H1 (cell line): ENCODE measurements at regions not wholly inside any gene's neighbourhood (a gene's known extent, or its start where the extent isn't known, plus 50 kb on each side); places are given as distances from the start of the nearest gene placed in this dataset.

Experiments used
- CTCF ChIA-PET: fragments of 300-600 bp; sonication (Branson Sonifier 250); formaldehyde crosslinking; loops from one replicate; lab custom pipeline; 2021; ENCODE audit not compliant: partially characterized antibody; lab: Charles Lee
- POLR2A ChIA-PET: fragments of 300-600 bp; sonication (Branson Sonifier 250); formaldehyde crosslinking; loops from one replicate; lab custom pipeline; 2021; ENCODE audit warnings: inconsistent platforms; ENCODE audit not compliant: partially characterized antibody; lab: Charles Lee
- DNase-seq, 2 experiments: peaks; one replicate each; pipeline versions ENCODE4 v3.0.0 to v3.0.0-alpha.2; 2010 to 2022; ENCODE audit warnings: low spot score in 2 of 2, low read depth in 1 of 2, mixed read lengths in 1 of 2
- FAIRE-seq: peaks from 2 replicates; lab custom pipeline; 2011; peaks lifted over from hg19 to GRCh38; lab: Jason Lieb, UNC
- H2AFZ ChIP-seq: 2 replicates; pipeline ENCODE4 v1.8.1; 2012; ENCODE audit warnings: low read length, inconsistent platforms
- H2AK5ac ChIP-seq: 2 replicates; pipeline ENCODE4 v1.6.1; 2013; ENCODE audit warnings: low read depth, low read length
- H2BK120ac ChIP-seq: replicated peaks from 2 replicates; pipeline ENCODE3; 2013; ENCODE audit warnings: low read depth, low read length, inconsistent platforms
- H2BK12ac ChIP-seq: 2 replicates; pipeline ENCODE4 v1.6.1; 2013; ENCODE audit warnings: low read depth, low read length
- H2BK15ac ChIP-seq: 2 replicates; pipeline ENCODE4 v1.6.1; 2013; ENCODE audit warnings: low read length
- H2BK20ac ChIP-seq: 2 replicates; pipeline ENCODE4 v1.6.1; 2013; ENCODE audit warnings: low read length
- H2BK5ac ChIP-seq: 2 replicates; pipeline ENCODE4 v1.6.1; 2013; ENCODE audit warnings: low read depth, low read length
- H3K14ac ChIP-seq: 2 replicates; pipeline ENCODE4 v1.6.1; 2013; ENCODE audit warnings: inconsistent platforms; ENCODE audit not compliant: insufficient read length
- H3K18ac ChIP-seq: 2 replicates; pipeline ENCODE4 v1.6.1; 2013; ENCODE audit warnings: low read length; ENCODE audit errors: extremely low read depth
- H3K23ac ChIP-seq: 2 replicates; pipeline ENCODE4 v1.6.1; 2013; ENCODE audit warnings: inconsistent platforms; ENCODE audit not compliant: insufficient read length
- H3K23me2 ChIP-seq: 2 replicates; pipeline ENCODE4 v1.6.1; 2013; ENCODE audit warnings: low read depth, low read length
- H3K27ac ChIP-seq: 2 replicates; pipeline ENCODE4 v1.6.1; 2011; ENCODE audit warnings: low read depth, low read length, inconsistent platforms
- H3K27me3 ChIP-seq, 4 experiments: replicated peaks in 1 of 4; 1 replicate in 1 of 4; 2 replicates in 3 of 4; pipeline versions ENCODE4 v1.6.1 to v1.8.1; 2011 to 2013; ENCODE audit warnings: low read length in 3 of 4, mild to moderate bottlenecking in 3 of 4, inconsistent platforms in 2 of 4, mixed read lengths in 2 of 4, moderate library complexity in 1 of 4; ENCODE audit not compliant: control insufficient read depth in 3 of 4, insufficient read depth in 3 of 4; ENCODE audit errors: extremely low read depth in 1 of 4
- H3K36me3 ChIP-seq, 4 experiments: 2 replicates each; pipeline versions ENCODE4 v1.6.1 to v1.8.1; 2011 to 2013; ENCODE audit warnings: mild to moderate bottlenecking in 4 of 4, low read length in 3 of 4, moderate library complexity in 2 of 4, control low read depth in 1 of 4, inconsistent platforms in 1 of 4; ENCODE audit not compliant: insufficient read depth in 4 of 4, control insufficient read depth in 2 of 4
- H3K4ac ChIP-seq: replicated peaks from 2 replicates; pipeline ENCODE3; 2013; ENCODE audit warnings: low read length, low read depth, mixed read lengths, inconsistent platforms; ENCODE audit not compliant: insufficient read length
- H3K4me1 ChIP-seq, 4 experiments: replicated peaks in 1 of 4; 1 replicate in 1 of 4; 2 replicates in 3 of 4; pipeline versions ENCODE4 v1.6.1 to v1.8.1; 2011 to 2013; ENCODE audit warnings: low read length in 3 of 4, inconsistent platforms in 2 of 4, mixed read lengths in 1 of 4; ENCODE audit not compliant: insufficient read depth in 4 of 4, control insufficient read depth in 3 of 4
- H3K4me2 ChIP-seq, 2 experiments: 2 replicates each; pipeline versions ENCODE4 v1.6.1 to v1.8.1; 2011 to 2013; ENCODE audit warnings: low read depth in 2 of 2, low read length in 2 of 2, control low read depth in 1 of 2, inconsistent platforms in 1 of 2, mild to moderate bottlenecking in 1 of 2; ENCODE audit not compliant: insufficient read depth in 1 of 2
- H3K4me3 ChIP-seq, 4 experiments: fragments of 200-600, 300-600 bp in 1 of 4; sonication (generic), shearing (Covaris generic), sonication (Bioruptor Twin) in 1 of 4; 2 replicates each; pipeline versions ENCODE4 v1.5.1 to v1.8.1; 2011 to 2016; ENCODE audit warnings: low read length in 4 of 4, low read depth in 3 of 4, control low read depth in 2 of 4, inconsistent platforms in 2 of 4, mild to moderate bottlenecking in 2 of 4, mixed read lengths in 1 of 4, moderate library complexity in 1 of 4; ENCODE audit not compliant: insufficient read depth in 2 of 4; ENCODE audit errors: extremely low read depth in 1 of 4
- H3K56ac ChIP-seq: replicated peaks from 2 replicates; pipeline ENCODE3; 2013; ENCODE audit warnings: low read depth, mild to moderate bottlenecking, mixed read lengths, low read length, inconsistent platforms; ENCODE audit not compliant: insufficient read length
- H3K79me1 ChIP-seq: 2 replicates; pipeline ENCODE4 v1.6.1; 2013; ENCODE audit warnings: low read depth, low read length, control low read depth
- H3K79me2 ChIP-seq, 2 experiments: 2 replicates each; pipeline versions ENCODE4 v1.6.1 to v1.8.1; 2012 to 2013; ENCODE audit warnings: low read length in 2 of 2, mild to moderate bottlenecking in 2 of 2, inconsistent platforms in 1 of 2; ENCODE audit not compliant: insufficient read depth in 2 of 2, control insufficient read depth in 1 of 2
- H3K9ac ChIP-seq, 4 experiments: replicated peaks in 1 of 4; 1 replicate in 1 of 4; 2 replicates in 3 of 4; pipeline versions ENCODE4 v1.6.1 to v1.8.1; 2011 to 2013; ENCODE audit warnings: low read depth in 3 of 4, low read length in 3 of 4, control low read depth in 2 of 4, mild to moderate bottlenecking in 2 of 4, moderate library complexity in 2 of 4, inconsistent platforms in 1 of 4; ENCODE audit errors: extremely low read depth in 1 of 4
- H3K9me3 ChIP-seq, 2 experiments: 2 replicates each; pipeline versions ENCODE4 v1.6.1 to v1.8.1; 2012 to 2013; ENCODE audit warnings: mild to moderate bottlenecking in 2 of 2, moderate library complexity in 2 of 2, control low read depth in 1 of 2, inconsistent platforms in 1 of 2, low read depth in 1 of 2, low read length in 1 of 2, mixed read lengths in 1 of 2; ENCODE audit not compliant: insufficient read depth in 2 of 2
- H4K20me1 ChIP-seq, 2 experiments: replicated peaks in 1 of 2; 2 replicates each; pipeline versions ENCODE3 to v1.8.1; 2011 to 2013; ENCODE audit warnings: inconsistent platforms in 2 of 2, low read length in 2 of 2, mild to moderate bottlenecking in 1 of 2; ENCODE audit not compliant: insufficient read depth in 2 of 2, control insufficient read depth in 1 of 2
- H4K5ac ChIP-seq: 2 replicates; pipeline ENCODE4 v1.6.1; 2013; ENCODE audit warnings: low read length, low read depth, mixed read lengths, inconsistent platforms; ENCODE audit not compliant: insufficient read length
- H4K8ac ChIP-seq: 2 replicates; pipeline ENCODE4 v1.8.0; 2013; ENCODE audit warnings: mild to moderate bottlenecking, moderate library complexity, low read length, inconsistent platforms; ENCODE audit not compliant: insufficient read depth; ENCODE audit errors: extremely low read depth
- H4K91ac ChIP-seq: replicated peaks from 2 replicates; pipeline ENCODE3; 2013; ENCODE audit warnings: low read length, mixed read lengths, inconsistent platforms; ENCODE audit not compliant: insufficient read length
- CEBPB ChIP-seq: IDR thresholded peaks from 2 replicates; pipeline ENCODE4 v1.6.1; 2012; ENCODE audit warnings: low read depth, low read length
- CHD1 ChIP-seq: IDR thresholded peaks from 2 replicates; pipeline ENCODE4 v1.6.1; 2012; ENCODE audit warnings: low read depth, low read length, improper control_type of control experiment
- GABPA ChIP-seq: IDR thresholded peaks from 2 replicates; pipeline ENCODE4 v1.6.1; 2011; ENCODE audit warnings: mild to moderate bottlenecking, low read length, moderate library complexity, borderline replicate concordance; ENCODE audit not compliant: insufficient read depth
- HDAC2 ChIP-seq, 2 experiments: fragments of 300-600 bp in 1 of 2; sonication (generic) in 1 of 2; IDR thresholded peaks; 2 replicates each; pipeline ENCODE4 v1.6.1; 2011 to 2012; ENCODE audit warnings: low read depth in 2 of 2, low read length in 2 of 2, mild to moderate bottlenecking in 2 of 2, moderate library complexity in 2 of 2, borderline replicate concordance in 1 of 2, inconsistent platforms in 1 of 2
- NRF1 ChIP-seq: IDR thresholded peaks from 2 replicates; pipeline ENCODE4 v1.6.1; 2011; ENCODE audit warnings: mild to moderate bottlenecking, low read depth, low read length, improper control_type of control experiment
- POLR2A ChIP-seq, 2 experiments: IDR thresholded peaks; 1 replicate in 1 of 2; 2 replicates in 1 of 2; pipeline ENCODE4 v1.6.1; 2011; ENCODE audit warnings: low read depth in 2 of 2, low read length in 2 of 2, mild to moderate bottlenecking in 2 of 2; ENCODE audit errors: control extremely low read depth in 1 of 2
- SIX5 ChIP-seq: IDR thresholded peaks from 2 replicates; pipeline ENCODE4 v1.6.1; 2011; ENCODE audit warnings: mild to moderate bottlenecking, low read depth, low read length
- SP2 ChIP-seq: IDR thresholded peaks from 2 replicates; pipeline ENCODE4 v1.6.1; 2012; ENCODE audit warnings: mild to moderate bottlenecking, low read length, inconsistent platforms
- TCF12 ChIP-seq: IDR thresholded peaks from 2 replicates; pipeline ENCODE4 v1.6.1; 2011; ENCODE audit warnings: low read depth, mild to moderate bottlenecking, low read length
- TEAD4 ChIP-seq: IDR thresholded peaks from 2 replicates; pipeline ENCODE4 v1.6.1; 2012; ENCODE audit warnings: low read depth, low read length, inconsistent platforms, mixed read lengths
- WGBS, 2 experiments: shearing (Covaris generic) in 1 of 2; methylation state at CpG; one replicate each; pipeline versions ENCODE4 v1.1.6 to v1.1.7; 2013 to 2015; ENCODE audit warnings: low lambda C conversion rate in 2 of 2, mixed read lengths in 2 of 2, inconsistent platforms in 1 of 2, low coverage in 1 of 2, missing lambda C conversion rate in 1 of 2; ENCODE audit not compliant: insufficient replicate concordance in 2 of 2, insufficient coverage in 1 of 2, insufficient read length in 1 of 2; ENCODE audit errors: extremely low coverage in 1 of 2, missing lambda C conversion rate in 1 of 2; 5-methylcytosine and 5-hydroxymethylcytosine counted together
- TF ChIP-seq, protein P1 (sequence below): IDR thresholded peaks from 2 replicates; pipeline ENCODE4 v1.6.1; 2011; ENCODE audit warnings: low read length, improper control_type of control experiment
- TF ChIP-seq, protein P2 (sequence below): IDR thresholded peaks from 2 replicates; pipeline ENCODE4 v1.6.1; 2012; ENCODE audit warnings: inconsistent platforms

DNA sequence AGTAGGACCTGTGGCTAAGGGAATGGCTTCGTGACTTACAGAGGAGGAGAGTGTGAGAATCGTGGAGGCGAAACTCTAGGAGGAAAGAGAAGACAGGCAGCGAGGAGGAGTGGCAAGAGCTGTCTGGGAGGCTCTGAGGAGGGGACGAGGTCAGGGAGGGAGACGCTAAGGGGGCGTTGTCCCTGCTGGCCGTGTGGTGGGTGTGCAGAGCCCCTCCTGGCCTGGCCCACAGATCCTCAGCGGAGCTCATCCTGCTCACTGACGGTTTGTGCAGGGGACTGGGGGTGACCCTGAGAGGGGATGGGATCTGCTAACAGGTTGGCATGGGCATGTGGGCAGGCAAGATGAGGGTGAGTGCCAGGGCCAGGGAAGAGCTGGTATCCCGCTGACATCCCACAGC is 56.5 kb upstream of the PRR5 start (continued):
- no peak for TF ChIP-seq CEBPB

DNA sequence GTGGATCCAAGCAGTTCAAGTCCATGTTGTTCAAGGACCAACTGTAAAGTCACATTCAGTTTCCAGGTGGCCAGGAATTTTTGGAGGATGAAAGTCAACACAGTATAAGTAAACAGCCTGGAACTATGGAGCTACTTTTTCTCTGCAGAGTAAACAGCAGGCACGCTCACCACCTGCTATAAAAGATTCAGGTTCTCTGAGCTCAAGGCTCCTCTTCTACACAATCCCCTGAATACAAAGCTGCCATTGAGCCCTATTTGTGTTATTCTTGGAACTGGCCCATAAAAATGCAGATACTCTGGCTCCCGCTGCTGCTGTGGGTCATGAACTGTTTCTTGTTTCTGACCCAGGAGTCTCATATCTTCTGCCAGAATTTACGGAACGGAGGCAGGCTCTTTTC is 56.9 kb upstream of the PRR5 start:
- FAIRE-seq: no peak
- no peak overlapping the region for H2BK12ac ChIP-seq

More for the DNA sequence above, 56.9 kb upstream of the PRR5 start:
- no peak overlapping the region for H3K14ac ChIP-seq
- no peak overlapping the region for H4K5ac ChIP-seq
- H3K27ac ChIP-seq: no peak overlapping the region
- no peaks in the 10 kb centered on the region; a peak in 1 of 7 replicates for H3K27me3 ChIP-seq
- H4K91ac ChIP-seq: no peak overlapping the region
- no peak overlapping the region for H4K8ac ChIP-seq
- H3K36me3 ChIP-seq: no peaks in the 10 kb centered on the region
- H3K9me3 ChIP-seq: no peaks in the 10 kb centered on the region
- H2BK5ac ChIP-seq: no peak overlapping the region
- H2AFZ ChIP-seq: no peak overlapping the region
- no peaks in the 10 kb centered on the region for H4K20me1 ChIP-seq
- POLR2A ChIA-PET: no interaction called here
- no peaks in the 10 kb centered on the region; the same call in 1 of the 2 replicates for H3K23me2 ChIP-seq
- no peak overlapping the region for H3K4me3 ChIP-seq
- no peaks in the 10 kb centered on the region for H3K4me1 ChIP-seq
- no peaks in the 10 kb centered on the region for H3K79me1 ChIP-seq
- no peak overlapping the region for H2BK15ac ChIP-seq
- H3K18ac ChIP-seq: no peak overlapping the region
- no peak overlapping the region for H3K56ac ChIP-seq
- H2BK20ac ChIP-seq: no peak overlapping the region
- no peak overlapping the region for H3K4me2 ChIP-seq
- TF ChIP-seq TCF12 (no peak), SIX5 (no peak), GABPA (no peak), CEBPB (no peak), TEAD4 (no peak), CHD1 (no peak), NRF1 (no peak), HDAC2 (IDR thresholded peaks at IDR 0.05; ENCODE audit: borderline replicate concordance in 1 of 2, low read depth in 2 of 2, low read length in 2 of 2) (no peak), SP2 (no peak), POLR2A (IDR thresholded peaks at IDR 0.05; ENCODE audit: control extremely low read depth in 1 of 2, low read depth in 2 of 2, low read length in 2 of 2) (no peak)
- TF ChIP-seq, protein P1, sequence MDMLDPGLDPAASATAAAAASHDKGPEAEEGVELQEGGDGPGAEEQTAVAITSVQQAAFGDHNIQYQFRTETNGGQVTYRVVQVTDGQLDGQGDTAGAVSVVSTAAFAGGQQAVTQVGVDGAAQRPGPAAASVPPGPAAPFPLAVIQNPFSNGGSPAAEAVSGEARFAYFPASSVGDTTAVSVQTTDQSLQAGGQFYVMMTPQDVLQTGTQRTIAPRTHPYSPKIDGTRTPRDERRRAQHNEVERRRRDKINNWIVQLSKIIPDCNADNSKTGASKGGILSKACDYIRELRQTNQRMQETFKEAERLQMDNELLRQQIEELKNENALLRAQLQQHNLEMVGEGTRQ: no peak
- TF ChIP-seq, protein P2, sequence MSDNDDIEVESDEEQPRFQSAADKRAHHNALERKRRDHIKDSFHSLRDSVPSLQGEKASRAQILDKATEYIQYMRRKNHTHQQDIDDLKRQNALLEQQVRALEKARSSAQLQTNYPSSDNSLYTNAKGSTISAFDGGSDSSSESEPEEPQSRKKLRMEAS: no peak
- TF ChIP-seq, all 59 proteins: peak for 0
- Histone ChIP-seq H3K9ac (no peak overlapping the region), H3K4ac (no peak overlapping the region), H2AK5ac (no peak overlapping the region), H3K23ac (no peak overlapping the region), H3K79me2 (no peaks in the 10 kb centered on the region), H2BK120ac (no peak overlapping the region)
- no peak for DNase-seq
- CTCF ChIA-PET: interaction anchor here (0.7 to 1.6 kb wide), 7 partner anchors 18 to 1301 kb away, joined by 3 to 8 read pairs (median 3); no protein-coding TSS in a partner anchor
- WGBS, 2 experiments: 97% methylated on average over 4 of the region's 4 CpGs; no CpG with 5 or more reads in 1 of the 2 experiments
